Sigmoid colon (tissue), 6 donors: ENCODE measurements at regions not wholly inside any gene's neighbourhood (a gene's known extent, or its start where the extent isn't known, plus 50 kb on each side); places are given as distances from the start of the nearest gene placed in this dataset.

ENCODE experiments used
- DNase-seq: peaks from one replicate; pipeline ENCODE4 v3.0.0-alpha.2; 2019
- H3K27ac ChIP-seq, 4 donors: fragments of 200-600 bp; sonication (generic); one replicate each; pipeline ENCODE4 v1.5.1; 2016 to 2019; ENCODE audit warnings: mild to moderate bottlenecking in 1 of 4
- H3K27me3 ChIP-seq, 3 donors: fragments of 200-600 bp; sonication (generic); one replicate each; pipeline ENCODE4 v1.5.1; 2019; ENCODE audit warnings: mild to moderate bottlenecking in 1 of 3
- H3K36me3 ChIP-seq, 4 donors: fragments of 200-600 bp; sonication (generic); one replicate each; pipeline ENCODE4 v1.5.1; 2016 to 2019
- H3K4me1 ChIP-seq, 4 donors: fragments of 200-600 bp; sonication (generic); one replicate each; pipeline ENCODE4 v1.5.1; 2017 to 2019
- H3K4me3 ChIP-seq, 4 donors: fragments of 200-600 bp; sonication (generic); one replicate each; pipeline ENCODE4 v1.5.1; 2017 to 2019; ENCODE audit warnings: mild to moderate bottlenecking in 2 of 4, moderate library complexity in 1 of 4
- H3K9me3 ChIP-seq, 4 donors: fragments of 200-600 bp in 3 of 4; sonication (generic) in 3 of 4; one replicate each; pipeline versions ENCODE4 v1.5.1 to v1.6.1; 2013 to 2019
- EP300 ChIP-seq, 4 donors: sonication (generic); formaldehyde crosslinking; IDR thresholded peaks; one replicate each; pipeline ENCODE4 v1.6.1; 2017; ENCODE audit warnings: antibody characterized with exemption in 4 of 4
- POLR2A ChIP-seq, 2 donors: fragments of 450-650 bp; IDR thresholded peaks; one replicate each; pipeline ENCODE4 v1.6.1; 2016; ENCODE audit warnings: antibody characterized with exemption in 2 of 2, mild to moderate bottlenecking in 2 of 2, moderate library complexity in 2 of 2
- POLR2AphosphoS5 ChIP-seq, 4 donors: sonication (generic); formaldehyde crosslinking; IDR thresholded peaks; one replicate each; pipeline ENCODE4 v1.6.1; 2017; ENCODE audit warnings: antibody characterized with exemption in 4 of 4
- WGBS, 2 donors: extraction: QIAGEN DNeasy Blood & Tissue Kit; methylation state at CpG; one replicate each; pipeline ENCODE4 v1.1.7; 2013; 5-methylcytosine and 5-hydroxymethylcytosine counted together
- intact Hi-C: fragments of 100-400 bp; cut with DNase I; formaldehyde crosslinking; loops from one replicate; pipeline ENCODE4 v1.15.1; 2023
- TF ChIP-seq, protein P1 (sequence below), 4 experiments: fragments of 450-650 bp in 3 of 4; fragments of 200-600 bp in 1 of 4; IDR thresholded peaks; one replicate each; pipeline ENCODE4 v1.5.1; 2016 to 2019; ENCODE audit warnings: antibody characterized with exemption in 4 of 4, mild to moderate bottlenecking in 3 of 4, moderate library complexity in 2 of 4
- donor health status: healthy with polysubstance abuse.
- donor health status: healthy.

DNA sequence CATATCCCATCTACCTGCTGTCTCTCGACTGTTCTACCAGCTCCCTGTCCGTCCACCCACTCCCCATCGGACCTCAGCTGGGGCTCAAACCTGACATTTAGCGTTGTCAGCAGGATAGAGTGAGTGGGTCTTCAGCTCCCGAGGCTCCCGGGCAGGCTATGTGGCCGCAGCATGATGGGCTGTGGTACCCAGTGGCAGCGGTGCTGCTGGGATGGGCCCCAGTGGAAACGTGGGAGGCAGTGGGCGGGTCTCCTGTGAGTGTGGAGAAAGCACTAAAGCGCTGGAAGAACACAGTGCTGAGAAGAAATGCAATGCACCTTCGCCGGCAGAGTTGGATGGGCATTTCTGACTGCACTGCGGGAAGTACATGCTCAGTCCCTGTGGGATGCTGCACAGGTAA lies 204.8 kb upstream of the SYT4 start:
- no peaks in the 10 kb centered on the region for H3K36me3 ChIP-seq
- TF ChIP-seq EP300 (IDR thresholded peaks at IDR 0.05) (no peak), POLR2AphosphoS5 (IDR thresholded peaks at IDR 0.05) (no peak), POLR2A (IDR thresholded peaks at IDR 0.05) (no peak)
- TF ChIP-seq, protein P1, sequence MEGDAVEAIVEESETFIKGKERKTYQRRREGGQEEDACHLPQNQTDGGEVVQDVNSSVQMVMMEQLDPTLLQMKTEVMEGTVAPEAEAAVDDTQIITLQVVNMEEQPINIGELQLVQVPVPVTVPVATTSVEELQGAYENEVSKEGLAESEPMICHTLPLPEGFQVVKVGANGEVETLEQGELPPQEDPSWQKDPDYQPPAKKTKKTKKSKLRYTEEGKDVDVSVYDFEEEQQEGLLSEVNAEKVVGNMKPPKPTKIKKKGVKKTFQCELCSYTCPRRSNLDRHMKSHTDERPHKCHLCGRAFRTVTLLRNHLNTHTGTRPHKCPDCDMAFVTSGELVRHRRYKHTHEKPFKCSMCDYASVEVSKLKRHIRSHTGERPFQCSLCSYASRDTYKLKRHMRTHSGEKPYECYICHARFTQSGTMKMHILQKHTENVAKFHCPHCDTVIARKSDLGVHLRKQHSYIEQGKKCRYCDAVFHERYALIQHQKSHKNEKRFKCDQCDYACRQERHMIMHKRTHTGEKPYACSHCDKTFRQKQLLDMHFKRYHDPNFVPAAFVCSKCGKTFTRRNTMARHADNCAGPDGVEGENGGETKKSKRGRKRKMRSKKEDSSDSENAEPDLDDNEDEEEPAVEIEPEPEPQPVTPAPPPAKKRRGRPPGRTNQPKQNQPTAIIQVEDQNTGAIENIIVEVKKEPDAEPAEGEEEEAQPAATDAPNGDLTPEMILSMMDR (IDR thresholded peaks at IDR 0.05) = no peak
- no peak for DNase-seq
- H3K4me3 ChIP-seq = no peak overlapping the region
- H3K27me3 ChIP-seq = no peaks in the 10 kb centered on the region
- H3K9me3 ChIP-seq = peaks cover 0 to 6% (median 0%) of the 10 kb centered on the region in 4 donors
- H3K27ac ChIP-seq = no peak overlapping the region
- no peaks in the 10 kb centered on the region for H3K4me1 ChIP-seq
- intact Hi-C loops = no loop called here
- whole genome bisulfite sequencing, 2 donors = 83 to 88% methylated on average over 14 of the region's 14 CpGs

DNA sequence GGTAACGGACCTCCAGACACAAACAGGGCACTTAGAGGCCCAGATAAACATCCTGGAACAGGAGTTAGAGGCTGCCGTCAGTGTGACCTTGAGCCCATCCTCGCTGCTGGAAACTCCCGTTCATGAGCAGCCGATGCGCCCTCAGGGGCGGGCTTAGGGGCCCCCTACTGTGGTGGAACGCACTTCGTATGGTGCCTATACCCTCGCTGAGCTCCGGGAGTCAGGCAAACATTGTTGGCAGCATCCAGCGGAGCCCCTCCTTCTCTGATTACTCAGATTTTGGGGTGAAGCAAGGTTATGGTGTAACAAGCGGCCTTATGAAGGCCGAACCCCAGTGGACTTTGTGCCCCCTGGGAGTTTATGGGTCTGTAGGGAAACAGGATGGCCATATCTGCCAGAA lies 205.3 kb upstream of the SYT4 start:
- intact Hi-C loops = no loop called here
- Histone ChIP-seq H3K27ac (no peak overlapping the region), H3K9me3 (peaks cover 0 to 6% (median 0%) of the 10 kb centered on the region in 4 donors), H3K36me3 (no peaks in the 10 kb centered on the region), H3K27me3 (no peaks in the 10 kb centered on the region), H3K4me1 (no peaks in the 10 kb centered on the region), H3K4me3 (no peak overlapping the region)
- no peak for DNase-seq
- TF ChIP-seq, protein P1 (IDR thresholded peaks at IDR 0.05) = no peak
- TF ChIP-seq EP300 (IDR thresholded peaks at IDR 0.05) (no peak), POLR2A (IDR thresholded peaks at IDR 0.05) (no peak), POLR2AphosphoS5 (IDR thresholded peaks at IDR 0.05) (no peak)
- WGBS, 2 donors = 77 to 85% methylated on average over 14 of the region's 14 CpGs

DNA sequence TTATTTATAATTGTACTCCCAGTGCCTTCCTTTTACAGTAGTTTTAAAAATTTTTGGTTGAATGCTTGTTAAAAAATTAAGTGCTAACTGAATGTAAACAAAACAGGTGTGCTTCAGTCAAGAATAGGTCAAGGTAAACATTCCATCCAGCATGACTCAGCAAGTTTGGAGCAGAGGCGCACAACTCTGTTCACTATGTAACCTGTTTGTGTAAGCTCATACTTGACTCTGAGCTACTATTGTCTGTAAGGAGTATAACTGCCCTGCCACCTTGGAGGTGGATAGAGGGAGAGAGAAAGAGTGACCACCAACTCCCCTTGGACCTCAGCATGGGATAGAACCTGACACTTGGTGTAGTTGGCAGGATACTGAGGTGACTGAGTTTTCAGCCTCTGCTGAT lies 207.4 kb upstream of the SYT4 start:
- Histone ChIP-seq H3K27me3 (no peaks in the 10 kb centered on the region), H3K9me3 (peaks cover 0 to 6% (median 0%) of the 10 kb centered on the region in 4 donors), H3K27ac (no peak overlapping the region), H3K36me3 (no peaks in the 10 kb centered on the region), H3K4me1 (no peaks in the 10 kb centered on the region), H3K4me3 (no peak overlapping the region)
- intact Hi-C loops = no loop called here
- WGBS, 2 donors = 68 to 88% methylated on average over 1 of the region's 1 CpG
- TF ChIP-seq POLR2A (IDR thresholded peaks at IDR 0.05) (no peak), EP300 (IDR thresholded peaks at IDR 0.05) (no peak), POLR2AphosphoS5 (IDR thresholded peaks at IDR 0.05) (no peak)
- TF ChIP-seq, protein P1 (IDR thresholded peaks at IDR 0.05) = no peak
- DNase-seq = no peak

DNA sequence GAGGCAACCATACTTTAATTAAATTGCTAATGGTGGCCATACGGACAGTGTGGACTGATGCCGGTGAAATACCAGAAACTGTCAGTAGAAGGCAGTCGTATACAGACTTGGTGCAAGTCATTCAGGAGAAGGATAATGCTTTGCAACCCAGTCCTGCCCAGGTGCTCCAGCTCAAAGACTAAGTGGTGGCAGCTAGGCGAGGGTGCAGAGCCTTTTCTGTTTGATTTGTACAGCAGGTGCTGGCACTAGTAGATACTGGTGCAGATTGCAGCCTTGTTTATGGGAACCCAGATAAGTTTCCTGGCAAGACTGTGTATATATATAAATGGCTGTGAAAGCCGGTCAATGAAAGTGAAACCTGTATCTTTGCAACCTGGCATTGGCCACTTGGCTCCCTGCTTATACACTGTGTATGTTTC lies 208.3 kb upstream of the SYT4 start:
- 53 to 84% methylated on average over 5 of the region's 5 CpGs for WGBS, 2 donors
- Histone ChIP-seq H3K27me3 (no peaks in the 10 kb centered on the region), H3K4me1 (no peaks in the 10 kb centered on the region), H3K9me3 (peaks cover 0 to 6% (median under 1%) of the 10 kb centered on the region in 4 donors), H3K27ac (no peak overlapping the region), H3K36me3 (no peaks in the 10 kb centered on the region), H3K4me3 (no peak overlapping the region)
- no peak for DNase-seq
- intact Hi-C loops = no loop called here
- TF ChIP-seq, protein P1 (IDR thresholded peaks at IDR 0.05) = no peak
- no peak for TF ChIP-seq POLR2AphosphoS5 (IDR thresholded peaks at IDR 0.05)
- no peak for TF ChIP-seq POLR2A (IDR thresholded peaks at IDR 0.05)
- TF ChIP-seq EP300 (IDR thresholded peaks at IDR 0.05) = no peak

DNA sequence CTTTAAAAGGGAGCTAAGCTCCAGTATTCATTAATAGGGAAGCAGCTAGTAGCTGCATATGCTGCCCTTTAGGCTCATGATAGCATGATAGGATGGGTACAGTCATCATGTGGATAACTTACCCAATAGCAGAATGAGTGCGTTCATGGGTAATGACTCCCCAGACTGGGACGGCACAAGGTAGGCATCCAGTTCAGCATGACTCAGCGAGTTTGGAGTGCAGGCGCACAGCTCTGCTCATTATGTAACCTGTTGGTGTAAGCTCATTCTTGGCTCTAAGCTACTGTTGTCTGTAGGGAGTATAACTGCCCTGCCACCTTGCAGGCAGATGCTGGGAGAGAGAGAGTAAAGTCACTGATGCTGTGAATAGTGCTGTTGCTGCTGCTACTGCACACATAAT lies 209.2 kb upstream of the SYT4 start:
- Histone ChIP-seq H3K4me1 (no peaks in the 10 kb centered on the region), H3K9me3 (peaks cover 0 to 6% (median under 1%) of the 10 kb centered on the region in 4 donors), H3K27me3 (no peaks in the 10 kb centered on the region), H3K4me3 (no peak overlapping the region), H3K27ac (no peak overlapping the region), H3K36me3 (no peaks in the 10 kb centered on the region)
- intact Hi-C loops = no loop called here
- no peak for DNase-seq
- 94 to 95% methylated on average over 4 of the region's 4 CpGs for WGBS, 2 donors
- TF ChIP-seq EP300 (IDR thresholded peaks at IDR 0.05) (no peak), POLR2AphosphoS5 (IDR thresholded peaks at IDR 0.05) (no peak), POLR2A (IDR thresholded peaks at IDR 0.05) (no peak)
- TF ChIP-seq, protein P1 (IDR thresholded peaks at IDR 0.05) = no peak
